ENCODE measurements at regions not wholly inside any gene's neighbourhood (a gene's known extent, or its start where the extent isn't known, plus 50 kb on each side); places are given as distances from the start of the nearest gene placed in this dataset.

- TF ChIP-seq, protein P1, sequence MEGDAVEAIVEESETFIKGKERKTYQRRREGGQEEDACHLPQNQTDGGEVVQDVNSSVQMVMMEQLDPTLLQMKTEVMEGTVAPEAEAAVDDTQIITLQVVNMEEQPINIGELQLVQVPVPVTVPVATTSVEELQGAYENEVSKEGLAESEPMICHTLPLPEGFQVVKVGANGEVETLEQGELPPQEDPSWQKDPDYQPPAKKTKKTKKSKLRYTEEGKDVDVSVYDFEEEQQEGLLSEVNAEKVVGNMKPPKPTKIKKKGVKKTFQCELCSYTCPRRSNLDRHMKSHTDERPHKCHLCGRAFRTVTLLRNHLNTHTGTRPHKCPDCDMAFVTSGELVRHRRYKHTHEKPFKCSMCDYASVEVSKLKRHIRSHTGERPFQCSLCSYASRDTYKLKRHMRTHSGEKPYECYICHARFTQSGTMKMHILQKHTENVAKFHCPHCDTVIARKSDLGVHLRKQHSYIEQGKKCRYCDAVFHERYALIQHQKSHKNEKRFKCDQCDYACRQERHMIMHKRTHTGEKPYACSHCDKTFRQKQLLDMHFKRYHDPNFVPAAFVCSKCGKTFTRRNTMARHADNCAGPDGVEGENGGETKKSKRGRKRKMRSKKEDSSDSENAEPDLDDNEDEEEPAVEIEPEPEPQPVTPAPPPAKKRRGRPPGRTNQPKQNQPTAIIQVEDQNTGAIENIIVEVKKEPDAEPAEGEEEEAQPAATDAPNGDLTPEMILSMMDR (IDR thresholded peaks at IDR 0.05) = no peak
- no peak for TF ChIP-seq ZFX (IDR thresholded peaks at IDR 0.05; ENCODE audit: borderline replicate concordance)
Observed at GRCh38 chr6:25173246-25173645, 105.9 kb upstream of the CARMIL1 start.
